Suppressor macrophage treated with lipopolysaccharide for 1 hour (primary cell): ENCODE measurements at regions not wholly inside any gene's neighbourhood (a gene's known extent, or its start where the extent isn't known, plus 50 kb on each side); places are given as distances from the start of the nearest gene placed in this dataset.
"Not testable (repeated sequence)": the region's sequence is repeated elsewhere in the genome, so short reads cannot be mapped to it uniquely, and the experiment has no call there.

Experiments used
- DNase-seq, 3 donors: peaks; one replicate each; pipeline ENCODE4 v3.0.0-alpha.2; 2020 to 2022

- DNase-seq: no peak
Measured at GRCh38 chr16:5925850-5926249, 828.3 kb upstream of the EEF2KMT start.

- no peak for DNase-seq
Measured at GRCh38 chr16:5922686-5923085, 825.1 kb upstream of the EEF2KMT start.

- DNase-seq: no peak
Measured at GRCh38 chr16:5918567-5919130, 821.1 kb upstream of the EEF2KMT start.

- DNase-seq: no peak
Measured at GRCh38 chr16:5917436-5918195, 820.0 kb upstream of the EEF2KMT start.

GRCh38 chr16:5916711-5917191 lies 819.2 kb upstream of the EEF2KMT start:
- DNase-seq: no peak

GRCh38 chr16:5911241-5911640 lies 813.6 kb upstream of the EEF2KMT start:
- no peak for DNase-seq

- not testable (repeated sequence) for DNase-seq
Measured at GRCh38 chr16:5909556-5909955, 812.0 kb upstream of the EEF2KMT start.

GRCh38 chr16:5907544-5907943 lies 809.9 kb upstream of the EEF2KMT start:
- no peak for DNase-seq

GRCh38 chr16:5906351-5906750 lies 808.8 kb upstream of the EEF2KMT start:
- DNase-seq: no peak

GRCh38 chr16:5905935-5906334 lies 808.3 kb upstream of the EEF2KMT start:
- no peak for DNase-seq

GRCh38 chr16:5903832-5904231 lies 806.2 kb upstream of the EEF2KMT start:
- DNase-seq: no peak

- DNase-seq: no peak
Measured at GRCh38 chr16:5903153-5903552, 805.6 kb upstream of the EEF2KMT start.

- no peak for DNase-seq
Measured at GRCh38 chr16:5900046-5900445, 802.5 kb upstream of the EEF2KMT start.

GRCh38 chr16:5895976-5896375 lies 798.4 kb upstream of the EEF2KMT start:
- no peak for DNase-seq

GRCh38 chr16:5895137-5895536 lies 797.5 kb upstream of the EEF2KMT start:
- no peak for DNase-seq

GRCh38 chr16:5891296-5891695 lies 793.7 kb upstream of the EEF2KMT start:
- DNase-seq: no peak

- DNase-seq: no peak
Measured at GRCh38 chr16:5885521-5885920, 787.9 kb upstream of the EEF2KMT start.

GRCh38 chr16:5884996-5885395 lies 787.4 kb upstream of the EEF2KMT start:
- no peak for DNase-seq

- no peak for DNase-seq
Measured at GRCh38 chr16:5884339-5884738, 786.7 kb upstream of the EEF2KMT start.

GRCh38 chr16:5882087-5882640 lies 784.6 kb upstream of the EEF2KMT start:
- DNase-seq: no peak

GRCh38 chr16:5875416-5875815 lies 777.8 kb upstream of the EEF2KMT start:
- no peak for DNase-seq

GRCh38 chr16:5874899-5875298 lies 777.3 kb upstream of the EEF2KMT start:
- DNase-seq: no peak

GRCh38 chr16:5873221-5873620 lies 775.6 kb upstream of the EEF2KMT start:
- no peak for DNase-seq
